ENCODE measurements at regions not wholly inside any gene's neighbourhood (a gene's known extent, or its start where the extent isn't known, plus 50 kb on each side); places are given as distances from the start of the nearest gene placed in this dataset.

- H3K9ac ChIP-seq (ENCODE audit: low read depth, low read length, poor library complexity, severe bottlenecking), result no peak overlapping the region
- no peaks in the 10 kb centered on the region for H4K20me1 ChIP-seq (ENCODE audit: insufficient read depth, low read length, poor library complexity, severe bottlenecking)
- no peak overlapping the region for H3K4me2 ChIP-seq (ENCODE audit: low read depth, low read length, poor library complexity, severe bottlenecking)
- no peaks in the 10 kb centered on the region for H3K9me3 ChIP-seq (ENCODE audit: insufficient read depth, low read depth, low read length)
- H3K27me3 ChIP-seq (ENCODE audit: insufficient read depth, low read length, poor library complexity, severe bottlenecking), result no peaks in the 10 kb centered on the region
- no peak overlapping the region for H3K4me3 ChIP-seq (ENCODE audit: low read length, poor library complexity, severe bottlenecking)
- TF ChIP-seq EZH2phosphoT487 (IDR thresholded peaks at IDR 0.05; ENCODE audit: borderline replicate concordance), result no peak
- no peak for TF ChIP-seq CTCF (conservative IDR thresholded peaks at IDR 0.05; ENCODE audit: low read length)
- no peaks in the 10 kb centered on the region for H3K9me2 ChIP-seq (replicated peaks; ENCODE audit: low read depth, low read length)
- no peaks in the 10 kb centered on the region for H3K79me2 ChIP-seq (ENCODE audit: insufficient read depth, low read length)
- no peaks in the 10 kb centered on the region for H3K36me3 ChIP-seq (ENCODE audit: insufficient read depth, low read length)
- no peak overlapping the region for H2AFZ ChIP-seq (ENCODE audit: low read length)
- no peaks in the 10 kb centered on the region for H3K4me1 ChIP-seq (ENCODE audit: insufficient read depth, low read length, poor library complexity, severe bottlenecking)
- no peaks in the 10 kb centered on the region for H3F3A ChIP-seq (ENCODE audit: low read depth)
Observed at GRCh38 chr11:119978696-119979095, 159.2 kb downstream of the TRIM29 start.

GRCh38 chr11:119977881-119978280 lies 160.0 kb downstream of the TRIM29 start:
- no peak for TF ChIP-seq CTCF (conservative IDR thresholded peaks at IDR 0.05; ENCODE audit: low read length)
- H3K4me2 ChIP-seq (ENCODE audit: low read depth, low read length, poor library complexity, severe bottlenecking), result no peak overlapping the region
- no peaks in the 10 kb centered on the region for H4K20me1 ChIP-seq (ENCODE audit: insufficient read depth, low read length, poor library complexity, severe bottlenecking)

GRCh38 chr11:119977561-119977860 lies 160.4 kb downstream of the TRIM29 start:
- H3K9me3 ChIP-seq (ENCODE audit: insufficient read depth, low read depth, low read length), result no peaks in the 10 kb centered on the region
- H4K20me1 ChIP-seq (ENCODE audit: insufficient read depth, low read length, poor library complexity, severe bottlenecking), result no peaks in the 10 kb centered on the region
- no peaks in the 10 kb centered on the region for H3K79me2 ChIP-seq (ENCODE audit: insufficient read depth, low read length)
- no peak overlapping the region for H3K9ac ChIP-seq (ENCODE audit: low read depth, low read length, poor library complexity, severe bottlenecking)
- no peaks in the 10 kb centered on the region for H3F3A ChIP-seq (ENCODE audit: low read depth)
- H3K27me3 ChIP-seq (ENCODE audit: insufficient read depth, low read length, poor library complexity, severe bottlenecking), result no peaks in the 10 kb centered on the region
- TF ChIP-seq EZH2phosphoT487 (IDR thresholded peaks at IDR 0.05; ENCODE audit: borderline replicate concordance) (no peak), CTCF (conservative IDR thresholded peaks at IDR 0.05; ENCODE audit: low read length) (no peak)
- no peaks in the 10 kb centered on the region for H3K4me1 ChIP-seq (ENCODE audit: insufficient read depth, low read length, poor library complexity, severe bottlenecking)
- no peak overlapping the region for H3K4me3 ChIP-seq (ENCODE audit: low read length, poor library complexity, severe bottlenecking)
- no peaks in the 10 kb centered on the region for H3K9me2 ChIP-seq (replicated peaks; ENCODE audit: low read depth, low read length)
- no peak overlapping the region for H2AFZ ChIP-seq (ENCODE audit: low read length)
- H3K4me2 ChIP-seq (ENCODE audit: low read depth, low read length, poor library complexity, severe bottlenecking), result no peak overlapping the region
- H3K36me3 ChIP-seq (ENCODE audit: insufficient read depth, low read length), result no peaks in the 10 kb centered on the region

More at GRCh38 chr11:119977881-119978280, 160.0 kb downstream of the TRIM29 start:
- Histone ChIP-seq H3K4me1 (ENCODE audit: insufficient read depth, low read length, poor library complexity, severe bottlenecking) (no peaks in the 10 kb centered on the region), H3K36me3 (ENCODE audit: insufficient read depth, low read length) (no peaks in the 10 kb centered on the region), H3K27me3 (ENCODE audit: insufficient read depth, low read length, poor library complexity, severe bottlenecking) (no peaks in the 10 kb centered on the region), H3F3A (ENCODE audit: low read depth) (no peaks in the 10 kb centered on the region), H3K9ac (ENCODE audit: low read depth, low read length, poor library complexity, severe bottlenecking) (no peak overlapping the region), H3K9me2 (replicated peaks; ENCODE audit: low read depth, low read length) (no peaks in the 10 kb centered on the region), H3K9me3 (ENCODE audit: insufficient read depth, low read depth, low read length) (no peaks in the 10 kb centered on the region), H2AFZ (ENCODE audit: low read length) (no peak overlapping the region), H3K79me2 (ENCODE audit: insufficient read depth, low read length) (no peaks in the 10 kb centered on the region), H3K4me3 (ENCODE audit: low read length, poor library complexity, severe bottlenecking) (no peak overlapping the region)

Data from Loucy (cell line).